GM12878 (cell line): ENCODE measurements at regions not wholly inside any gene's neighbourhood (a gene's known extent, or its start where the extent isn't known, plus 50 kb on each side); places are given as distances from the start of the nearest gene placed in this dataset.

ENCODE experiments used
- ATAC-seq: fragments of 200-7000 bp; cut with Tn5 transposase; 3 replicates; pipeline ENCODE4 v1.9.1; 2020; ENCODE audit warnings: mild to moderate bottlenecking, moderate library complexity
- BruUV-seq: library from RNA; stranded (reverse); fragments of 400-500 nt; replicated peaks from 2 replicates; lab custom pipeline; 2021; lab: Mats Ljungman, UMichigan
- CTCF ChIA-PET: fragments of 300-600 bp; sonication (Branson Sonifier 250); formaldehyde crosslinking; extraction: SDS; loops from one replicate; lab custom pipeline; 2021; ENCODE audit warnings: inconsistent platforms; lab: Yijun Ruan, JAX
- POLR2A ChIA-PET: fragments of 350-600 bp; formaldehyde crosslinking; extraction: SDS; loops from one replicate; lab custom pipeline; 2021; ENCODE audit warnings: inconsistent platforms; lab: Charles Lee
- RAD21 ChIA-PET: fragments of 300-600 bp; sonication (Branson Sonifier 250); formaldehyde crosslinking; loops from one replicate; lab custom pipeline; 2023; ENCODE audit warnings: antibody characterized with exemption; ENCODE audit not compliant: unreplicated experiment; lab: Charles Lee
- SMC1A ChIA-PET: fragments of 300-600 bp; sonication (Branson Sonifier 250); formaldehyde crosslinking; loops from one replicate; lab custom pipeline; 2023; ENCODE audit not compliant: unreplicated experiment, uncharacterized antibody; lab: Charles Lee
- DNase-seq: peaks from one replicate; pipeline ENCODE4 v3.0.0-alpha.2; 2011; ENCODE audit warnings: low read depth, low spot score
- FAIRE-seq: peaks from 3 replicates; lab custom pipeline; 2011; peaks lifted over from hg19 to GRCh38; lab: Jason Lieb, UNC
- H2AFZ ChIP-seq: 2 replicates; pipeline ENCODE4 v1.6.0; 2011; ENCODE audit warnings: low read depth, low read length, control low read depth; ENCODE audit not compliant: control insufficient read depth
- H3K27ac ChIP-seq: 2 replicates; pipeline ENCODE4 v1.5.1; 2011; ENCODE audit warnings: control low read depth; ENCODE audit not compliant: control insufficient read depth, insufficient read depth
- H3K27me3 ChIP-seq, 2 experiments: replicated peaks in 1 of 2; 2 replicates each; pipeline versions ENCODE4 v1.6.0 to v1.6.1; 2011; ENCODE audit warnings: low read length in 1 of 2; ENCODE audit not compliant: control insufficient read depth in 2 of 2, insufficient read depth in 2 of 2
- H3K36me3 ChIP-seq, 2 experiments: 2 replicates each; pipeline ENCODE4 v1.5.1; 2011; ENCODE audit warnings: low read length in 1 of 2; ENCODE audit not compliant: control insufficient read depth in 2 of 2, insufficient read depth in 2 of 2
- H3K4me1 ChIP-seq: 2 replicates; pipeline ENCODE4 v1.6.1; 2011; ENCODE audit warnings: mild to moderate bottlenecking, low read length, moderate library complexity, mixed read lengths; ENCODE audit not compliant: control insufficient read depth, insufficient read depth
- H3K4me2 ChIP-seq: 2 replicates; pipeline ENCODE4 v1.6.0; 2011; ENCODE audit warnings: control low read depth; ENCODE audit not compliant: control insufficient read depth, insufficient read depth
- H3K4me3 ChIP-seq: fragments of 200-600 bp; sonication (generic); 2 replicates; pipeline ENCODE4 v1.5.1; 2016
- H3K79me2 ChIP-seq: 2 replicates; pipeline ENCODE4 v1.6.0; 2011; ENCODE audit warnings: low read length; ENCODE audit not compliant: control insufficient read depth, insufficient read depth
- H3K9ac ChIP-seq: 2 replicates; pipeline ENCODE4 v1.8.0; 2011; ENCODE audit warnings: low read length, control low read depth, mixed read lengths; ENCODE audit not compliant: control insufficient read depth, insufficient read depth
- H3K9me3 ChIP-seq: replicated peaks from 3 replicates; pipeline ENCODE4 v1.5.1; 2011; ENCODE audit warnings: mild to moderate bottlenecking, low read length; ENCODE audit not compliant: control insufficient read depth, insufficient read depth
- H4K20me1 ChIP-seq: 2 replicates; pipeline ENCODE4 v1.6.0; 2011; ENCODE audit not compliant: control insufficient read depth, insufficient read depth
- ATF3 ChIP-seq: IDR thresholded peaks from 2 replicates; pipeline ENCODE4 v1.6.1; 2011; ENCODE audit warnings: low read depth, mild to moderate bottlenecking, low read length, moderate library complexity, borderline replicate concordance; ENCODE audit errors: extremely low read depth
- BMI1 ChIP-seq: fragments of 450-650 bp; IDR thresholded peaks from 2 replicates; pipeline ENCODE4 v1.6.1; 2016; ENCODE audit warnings: mild to moderate bottlenecking, moderate library complexity, borderline replicate concordance
- BRCA1 ChIP-seq: IDR thresholded peaks from 2 replicates; pipeline ENCODE4 v1.6.1; 2011; ENCODE audit warnings: low read depth, low read length, improper control_type of control experiment
- CBX3 ChIP-seq: fragments of 200-600 bp; sonication (generic); IDR thresholded peaks from 2 replicates; pipeline ENCODE4 v1.6.1; 2016; ENCODE audit warnings: low read depth, borderline replicate concordance
- CBX5 ChIP-seq: sonication (generic); IDR thresholded peaks from 2 replicates; pipeline ENCODE4 v1.6.1; 2016; ENCODE audit warnings: low read depth, moderate library complexity, mild to moderate bottlenecking, inconsistent platforms
- CUX1 ChIP-seq: IDR thresholded peaks from 2 replicates; pipeline ENCODE4 v1.6.1; 2012; ENCODE audit warnings: improper control_type of control experiment, low read depth, low read length; ENCODE audit not compliant: insufficient replicate concordance
- FOS ChIP-seq: IDR thresholded peaks from 3 replicates; pipeline ENCODE4 v1.6.1; 2011; ENCODE audit warnings: borderline replicate concordance; ENCODE audit not compliant: insufficient read length; ENCODE audit errors: extremely low read depth
- FOXK2 ChIP-seq: fragments of 450-650 bp; IDR thresholded peaks from 2 replicates; pipeline ENCODE4 v1.6.1; 2017; ENCODE audit warnings: mild to moderate bottlenecking, moderate library complexity
- IKZF2 ChIP-seq, 2 experiments: fragments of 450-650 bp; IDR thresholded peaks; 2 replicates each; pipeline ENCODE4 v1.6.1; 2017; ENCODE audit warnings: mild to moderate bottlenecking in 2 of 2, moderate library complexity in 2 of 2
- KAT2A ChIP-seq: conservative IDR thresholded peaks from 2 replicates; pipeline ENCODE4 v1.6.1; 2011; ENCODE audit warnings: low read depth, low read length; ENCODE audit not compliant: control insufficient read depth
- KLF5 ChIP-seq: fragments of 450-650 bp; IDR thresholded peaks from 2 replicates; pipeline ENCODE4 v1.6.1; 2014; ENCODE audit warnings: mild to moderate bottlenecking; ENCODE audit not compliant: partially characterized antibody
- SMAD5 ChIP-seq: IDR thresholded peaks from 2 replicates; pipeline ENCODE4 v1.6.1; 2016; ENCODE audit warnings: antibody characterized with exemption, low read depth
- SMC3 ChIP-seq: IDR thresholded peaks from 2 replicates; pipeline ENCODE4 v1.6.1; 2011; ENCODE audit warnings: low read length, improper control_type of control experiment, borderline replicate concordance
- SP1 ChIP-seq: IDR thresholded peaks from one replicate; pipeline ENCODE4 v1.6.1; 2011; ENCODE audit warnings: low read depth, low read length
- SREBF1 ChIP-seq: IDR thresholded peaks from 2 replicates; pipeline ENCODE4 v1.6.1; 2012; ENCODE audit warnings: mild to moderate bottlenecking, low read length
- ZBED1 ChIP-seq: IDR thresholded peaks from 2 replicates; pipeline ENCODE4 v1.6.1; 2016; ENCODE audit warnings: borderline replicate concordance
- ZNF217 ChIP-seq: fragments of 450-650 bp; IDR thresholded peaks from 2 replicates; pipeline ENCODE4 v1.6.1; 2017; ENCODE audit warnings: antibody characterized with exemption, mild to moderate bottlenecking
- ZNF622 ChIP-seq: fragments of 450-650 bp; IDR thresholded peaks from 2 replicates; pipeline ENCODE4 v1.6.1; 2017; ENCODE audit warnings: mild to moderate bottlenecking, inconsistent platforms
- in situ Hi-C: fragments of 300-500 bp; cut with MboI; formaldehyde crosslinking; loops from 9 replicates; pipeline ENCODE4 v1.14.3; 2018; ENCODE audit warnings: mixed read lengths
- intact Hi-C: fragments of 100-400 bp; cut with micrococcal nuclease; formaldehyde crosslinking; loops from one replicate; pipeline ENCODE4 v1.14.2; 2022; ENCODE audit not compliant: unreplicated experiment

GRCh38 chr13:107284173-107284572 lies 716.2 kb upstream of the ARGLU1 start:
- Histone ChIP-seq H3K79me2 (no peaks in the 10 kb centered on the region), H3K27ac (no peak overlapping the region), H3K36me3 (no peaks in the 10 kb centered on the region), H3K4me1 (no peaks in the 10 kb centered on the region), H3K4me3 (no peak overlapping the region), H3K9me3 (no peaks in the 10 kb centered on the region), H3K27me3 (no peaks in the 10 kb centered on the region), H4K20me1 (no peaks in the 10 kb centered on the region), H3K9ac (no peak overlapping the region), H2AFZ (no peak overlapping the region), H3K4me2 (no peak overlapping the region)
- POLR2A ChIA-PET: no interaction called here
- no peak for DNase-seq
- CTCF ChIA-PET: no interaction called here
- no peak for TF ChIP-seq SMAD5
- no peak for TF ChIP-seq ZNF217
- TF ChIP-seq CBX5: no peak
- TF ChIP-seq FOS: no peak
- no peak for TF ChIP-seq KLF5
- TF ChIP-seq ATF3: no peak
- no peak for TF ChIP-seq IKZF2 (IDR thresholded peaks at IDR 0.05)
- TF ChIP-seq SREBF1: no peak
- TF ChIP-seq KAT2A: no peak
- no peak for TF ChIP-seq SP1
- TF ChIP-seq BRCA1: no peak
- TF ChIP-seq FOXK2: no peak
- TF ChIP-seq CUX1: no peak
- no peak for TF ChIP-seq BMI1
- TF ChIP-seq SMC3: no peak
- TF ChIP-seq ZBED1: no peak
- no peak for TF ChIP-seq ZNF622
- TF ChIP-seq CBX3: no peak
- no peak for ATAC-seq
- BruUV-seq: no TSS peak
- FAIRE-seq: no peak
- intact Hi-C loops (no loop called here), in situ Hi-C loops (no loop called here)
- SMC1A ChIA-PET: no interaction called here
- RAD21 ChIA-PET: no interaction called here
